HEK293 (cell line): ENCODE measurements at regions not wholly inside any gene's neighbourhood (a gene's known extent, or its start where the extent isn't known, plus 50 kb on each side); places are given as distances from the start of the nearest gene placed in this dataset.

ENCODE experiments used
- CTCF ChIP-seq: fragments of 450-650 bp; formaldehyde crosslinking; IDR thresholded peaks from 2 replicates; pipeline ENCODE4 v1.5.1; 2016; ENCODE audit warnings: missing biosample characterization, missing genetic modification characterization
- GLI4 ChIP-seq: fragments of 450-650 bp; formaldehyde crosslinking; IDR thresholded peaks from 2 replicates; pipeline ENCODE4 v1.5.1; 2016; ENCODE audit warnings: missing biosample characterization, missing genetic modification characterization
- ZBTB7A ChIP-seq: fragments of 450-650 bp; formaldehyde crosslinking; IDR thresholded peaks from 2 replicates; pipeline ENCODE4 v1.5.1; 2016; ENCODE audit warnings: low read depth, missing biosample characterization, missing genetic modification characterization
- ZBTB8A ChIP-seq: fragments of 450-650 bp; formaldehyde crosslinking; IDR thresholded peaks from 2 replicates; pipeline ENCODE4 v1.5.1; 2016; ENCODE audit warnings: missing biosample characterization, missing genetic modification characterization
- ZNF19 ChIP-seq: fragments of 450-650 bp; formaldehyde crosslinking; IDR thresholded peaks from 2 replicates; pipeline ENCODE4; 2016; ENCODE audit warnings: missing biosample characterization, missing genetic modification characterization, low read depth
- ZNF416 ChIP-seq: fragments of 450-650 bp; formaldehyde crosslinking; IDR thresholded peaks from 2 replicates; pipeline ENCODE4 v1.5.1; 2016; ENCODE audit warnings: missing biosample characterization, missing genetic modification characterization
- ZNF423 ChIP-seq: fragments of 450-650 bp; formaldehyde crosslinking; IDR thresholded peaks from 2 replicates; pipeline ENCODE4 v1.5.1; 2016; ENCODE audit warnings: missing biosample characterization, missing genetic modification characterization
- ZNF610 ChIP-seq: fragments of 450-650 bp; formaldehyde crosslinking; IDR thresholded peaks from 2 replicates; pipeline ENCODE4 v1.5.1; 2016; ENCODE audit warnings: missing biosample characterization, missing genetic modification characterization, borderline replicate concordance
- ZNF660 ChIP-seq: fragments of 450-650 bp; IDR thresholded peaks from 2 replicates; pipeline ENCODE4 v1.5.1; 2018; ENCODE audit warnings: missing biosample characterization, mild to moderate bottlenecking, missing genetic modification characterization
- ZNF670 ChIP-seq: fragments of 450-650 bp; formaldehyde crosslinking; IDR thresholded peaks from 2 replicates; pipeline ENCODE4 v1.5.1; 2016; ENCODE audit warnings: missing biosample characterization, missing genetic modification characterization, low read depth
- ZNF785 ChIP-seq: fragments of 450-650 bp; formaldehyde crosslinking; IDR thresholded peaks from 2 replicates; pipeline ENCODE4 v1.5.1; 2016; ENCODE audit warnings: missing biosample characterization, missing genetic modification characterization
- ZNF792 ChIP-seq: fragments of 450-650 bp; formaldehyde crosslinking; IDR thresholded peaks from 2 replicates; pipeline ENCODE4 v1.5.1; 2016; ENCODE audit warnings: missing biosample characterization, missing genetic modification characterization
- TF ChIP-seq, protein P1 (sequence below): fragments of 450-650 bp; formaldehyde crosslinking; IDR thresholded peaks from 2 replicates; pipeline ENCODE4 v1.5.1; 2016; ENCODE audit warnings: missing biosample characterization, missing genetic modification characterization
- TF ChIP-seq, protein P2 (sequence below): fragments of 450-650 bp; formaldehyde crosslinking; IDR thresholded peaks from 2 replicates; pipeline ENCODE4 v1.5.1; 2016; ENCODE audit warnings: missing biosample characterization, missing genetic modification characterization

DNA sequence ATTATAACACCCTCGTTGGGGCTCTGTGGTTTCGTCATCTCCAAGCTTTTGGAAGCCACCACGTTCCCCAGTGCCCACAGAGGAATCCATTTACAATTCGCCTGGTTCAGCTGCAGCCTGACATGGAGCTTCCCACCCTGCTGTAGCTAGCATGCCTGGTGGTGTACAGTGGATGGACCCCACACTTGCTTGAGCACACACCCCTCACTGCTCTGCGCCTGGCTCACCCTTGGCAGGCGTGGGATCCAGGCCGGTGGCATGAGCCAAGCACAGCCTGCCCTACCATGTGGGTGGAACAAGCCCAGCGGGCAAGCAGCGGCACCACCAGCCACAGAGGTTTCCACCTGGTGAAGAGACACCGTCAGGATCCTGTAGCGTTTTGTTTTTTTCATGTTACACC lies 1045.7 kb upstream of the CDH9 start:
- TF ChIP-seq CTCF: no peak
- TF ChIP-seq GLI4 (tag by site-specific recombination): no peak
- no peak for TF ChIP-seq ZNF416 (tag by site-specific recombination)
- TF ChIP-seq ZNF610 (tag by site-specific recombination): no peak
- no peak for TF ChIP-seq ZNF670 (tag by site-specific recombination)
- TF ChIP-seq ZNF792 (tag by site-specific recombination): no peak
- TF ChIP-seq, protein P1, sequence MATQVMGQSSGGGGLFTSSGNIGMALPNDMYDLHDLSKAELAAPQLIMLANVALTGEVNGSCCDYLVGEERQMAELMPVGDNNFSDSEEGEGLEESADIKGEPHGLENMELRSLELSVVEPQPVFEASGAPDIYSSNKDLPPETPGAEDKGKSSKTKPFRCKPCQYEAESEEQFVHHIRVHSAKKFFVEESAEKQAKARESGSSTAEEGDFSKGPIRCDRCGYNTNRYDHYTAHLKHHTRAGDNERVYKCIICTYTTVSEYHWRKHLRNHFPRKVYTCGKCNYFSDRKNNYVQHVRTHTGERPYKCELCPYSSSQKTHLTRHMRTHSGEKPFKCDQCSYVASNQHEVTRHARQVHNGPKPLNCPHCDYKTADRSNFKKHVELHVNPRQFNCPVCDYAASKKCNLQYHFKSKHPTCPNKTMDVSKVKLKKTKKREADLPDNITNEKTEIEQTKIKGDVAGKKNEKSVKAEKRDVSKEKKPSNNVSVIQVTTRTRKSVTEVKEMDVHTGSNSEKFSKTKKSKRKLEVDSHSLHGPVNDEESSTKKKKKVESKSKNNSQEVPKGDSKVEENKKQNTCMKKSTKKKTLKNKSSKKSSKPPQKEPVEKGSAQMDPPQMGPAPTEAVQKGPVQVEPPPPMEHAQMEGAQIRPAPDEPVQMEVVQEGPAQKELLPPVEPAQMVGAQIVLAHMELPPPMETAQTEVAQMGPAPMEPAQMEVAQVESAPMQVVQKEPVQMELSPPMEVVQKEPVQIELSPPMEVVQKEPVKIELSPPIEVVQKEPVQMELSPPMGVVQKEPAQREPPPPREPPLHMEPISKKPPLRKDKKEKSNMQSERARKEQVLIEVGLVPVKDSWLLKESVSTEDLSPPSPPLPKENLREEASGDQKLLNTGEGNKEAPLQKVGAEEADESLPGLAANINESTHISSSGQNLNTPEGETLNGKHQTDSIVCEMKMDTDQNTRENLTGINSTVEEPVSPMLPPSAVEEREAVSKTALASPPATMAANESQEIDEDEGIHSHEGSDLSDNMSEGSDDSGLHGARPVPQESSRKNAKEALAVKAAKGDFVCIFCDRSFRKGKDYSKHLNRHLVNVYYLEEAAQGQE: no peak
- TF ChIP-seq ZBTB8A: no peak
- TF ChIP-seq ZBTB7A (tag by site-specific recombination): no peak
- no peak for TF ChIP-seq ZNF660
- TF ChIP-seq, protein P2, sequence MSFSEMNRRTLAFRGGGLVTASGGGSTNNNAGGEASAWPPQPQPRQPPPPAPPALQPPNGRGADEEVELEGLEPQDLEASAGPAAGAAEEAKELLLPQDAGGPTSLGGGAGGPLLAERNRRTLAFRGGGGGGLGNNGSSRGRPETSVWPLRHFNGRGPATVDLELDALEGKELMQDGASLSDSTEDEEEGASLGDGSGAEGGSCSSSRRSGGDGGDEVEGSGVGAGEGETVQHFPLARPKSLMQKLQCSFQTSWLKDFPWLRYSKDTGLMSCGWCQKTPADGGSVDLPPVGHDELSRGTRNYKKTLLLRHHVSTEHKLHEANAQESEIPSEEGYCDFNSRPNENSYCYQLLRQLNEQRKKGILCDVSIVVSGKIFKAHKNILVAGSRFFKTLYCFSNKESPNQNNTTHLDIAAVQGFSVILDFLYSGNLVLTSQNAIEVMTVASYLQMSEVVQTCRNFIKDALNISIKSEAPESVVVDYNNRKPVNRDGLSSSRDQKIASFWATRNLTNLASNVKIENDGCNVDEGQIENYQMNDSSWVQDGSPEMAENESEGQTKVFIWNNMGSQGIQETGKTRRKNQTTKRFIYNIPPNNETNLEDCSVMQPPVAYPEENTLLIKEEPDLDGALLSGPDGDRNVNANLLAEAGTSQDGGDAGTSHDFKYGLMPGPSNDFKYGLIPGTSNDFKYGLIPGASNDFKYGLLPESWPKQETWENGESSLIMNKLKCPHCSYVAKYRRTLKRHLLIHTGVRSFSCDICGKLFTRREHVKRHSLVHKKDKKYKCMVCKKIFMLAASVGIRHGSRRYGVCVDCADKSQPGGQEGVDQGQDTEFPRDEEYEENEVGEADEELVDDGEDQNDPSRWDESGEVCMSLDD: no peak
- TF ChIP-seq ZNF19 (tag by site-specific recombination): no peak
- TF ChIP-seq ZNF785 (tag by site-specific recombination): no peak
- no peak for TF ChIP-seq ZNF423 (tag by site-specific recombination)
